ENCODE measurements at regions not wholly inside any gene's neighbourhood (a gene's known extent, or its start where the extent isn't known, plus 50 kb on each side); places are given as distances from the start of the nearest gene placed in this dataset.
"Not testable (repeated sequence)": the region's sequence is repeated elsewhere in the genome, so short reads cannot be mapped to it uniquely, and the experiment has no call there.

DNA sequence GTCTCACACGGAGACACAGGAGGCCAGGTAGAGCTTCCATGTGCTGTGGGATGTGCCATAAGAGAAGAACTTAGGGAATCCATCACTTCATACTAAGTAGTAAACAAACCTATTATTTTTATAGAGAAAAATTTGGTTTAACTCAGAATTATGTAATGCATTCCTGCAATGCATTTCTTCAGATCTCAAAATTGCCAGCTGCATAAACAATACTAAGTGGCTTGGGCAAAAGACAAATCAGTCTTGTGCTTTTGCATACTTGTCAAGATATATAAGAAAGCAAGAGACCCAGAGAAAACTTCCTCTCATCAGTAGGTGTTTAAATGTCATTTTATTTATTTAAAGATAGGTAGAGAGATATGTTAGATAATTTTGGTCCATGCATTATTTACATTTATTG, 382.1 kb upstream of the CTSO start:
- in situ Hi-C loops (cut with HindIII; ENCODE audit: low pct_unique_long_range_greater_than_20kb, low sequenced_read_pairs), result no loop called here

GRCh38 chr4:156330436-156331031, 376.9 kb upstream of the CTSO start:
- DNase-seq (ENCODE audit: low read depth, low spot score), result no peak
- in situ Hi-C loops (cut with HindIII; ENCODE audit: low pct_unique_long_range_greater_than_20kb, low sequenced_read_pairs), result no loop called here

More for the DNA sequence above, 382.1 kb upstream of the CTSO start:
- no peak for DNase-seq (ENCODE audit: low read depth, low spot score)

DNA sequence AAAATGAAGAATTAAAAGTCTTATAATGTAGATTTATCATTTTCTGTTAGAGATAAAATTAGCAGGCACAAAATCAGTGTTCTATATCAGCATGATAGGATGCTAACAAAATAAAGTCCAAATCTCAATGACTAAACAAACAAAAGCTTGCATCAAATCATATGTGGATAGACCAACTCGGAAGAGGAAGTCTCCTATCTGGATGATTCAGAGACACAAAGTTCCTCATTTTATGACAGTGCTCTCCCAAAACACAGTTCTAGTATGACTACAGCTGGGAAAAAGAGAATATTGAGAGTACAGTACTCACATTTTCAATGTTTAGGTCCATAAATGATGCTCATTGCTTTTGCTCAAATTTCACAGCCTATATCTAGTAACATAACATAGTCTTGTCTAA, 376.1 kb upstream of the CTSO start:
- DNase-seq (ENCODE audit: low read depth, low spot score), result no peak
- in situ Hi-C loops (cut with HindIII; ENCODE audit: low pct_unique_long_range_greater_than_20kb, low sequenced_read_pairs), result no loop called here

DNA sequence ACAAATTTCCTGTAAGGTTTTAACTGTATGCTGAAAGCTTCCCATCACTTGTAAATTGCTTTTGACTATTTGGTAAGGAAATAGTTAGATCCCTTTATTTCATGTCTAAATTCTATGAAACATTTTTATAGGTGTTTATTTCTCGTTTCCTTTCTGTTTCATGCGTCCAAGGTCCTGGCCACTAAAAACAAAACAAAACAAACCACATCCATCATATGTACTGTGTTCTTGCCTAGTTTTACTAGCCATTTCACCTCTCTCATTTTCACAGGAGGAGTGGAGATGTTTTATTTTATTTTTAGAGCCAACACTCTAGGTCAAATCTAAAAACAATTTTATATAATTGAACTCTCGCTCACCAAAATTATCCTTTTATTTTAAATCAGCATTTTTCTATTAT, 375.2 kb upstream of the CTSO start:
- in situ Hi-C loops (cut with HindIII; ENCODE audit: low pct_unique_long_range_greater_than_20kb, low sequenced_read_pairs), result no loop called here
- DNase-seq (ENCODE audit: low read depth, low spot score), result no peak

- in situ Hi-C loops (cut with HindIII; ENCODE audit: low pct_unique_long_range_greater_than_20kb, low sequenced_read_pairs), result no loop called here
- DNase-seq (ENCODE audit: low read depth, low spot score), result no peak
Observed at GRCh38 chr4:156326246-156326645, 372.6 kb upstream of the CTSO start.

DNA sequence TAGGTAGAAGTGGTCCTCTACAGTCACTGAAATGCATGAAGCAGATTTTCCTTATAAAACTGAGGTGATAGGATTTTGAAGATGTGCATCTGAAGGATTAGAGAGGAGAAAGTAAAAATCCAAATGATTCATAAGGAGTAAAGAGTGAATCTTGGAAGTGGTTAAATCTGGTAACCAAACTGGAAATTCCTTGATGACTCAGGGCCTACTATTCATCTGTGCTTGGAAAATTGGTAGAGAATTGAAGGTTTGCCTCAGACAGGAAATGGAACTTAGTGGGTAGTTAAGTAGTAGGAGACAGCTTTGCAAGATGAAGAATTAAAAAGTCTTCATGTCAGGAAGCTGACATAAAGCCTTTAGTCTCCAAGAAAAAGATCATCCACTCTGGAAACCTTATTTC, 368.9 kb upstream of the CTSO start:
- in situ Hi-C loops (cut with HindIII; ENCODE audit: low pct_unique_long_range_greater_than_20kb, low sequenced_read_pairs), result no loop called here
- no peak for DNase-seq (ENCODE audit: low read depth, low spot score)

- in situ Hi-C loops (cut with HindIII; ENCODE audit: low pct_unique_long_range_greater_than_20kb, low sequenced_read_pairs), result no loop called here
- no peak for DNase-seq (ENCODE audit: low read depth, low spot score)
Observed at GRCh38 chr4:156321203-156321602, 367.5 kb upstream of the CTSO start.

- in situ Hi-C loops (cut with HindIII; ENCODE audit: low pct_unique_long_range_greater_than_20kb, low sequenced_read_pairs), result no loop called here
- DNase-seq (ENCODE audit: low read depth, low spot score), result no peak
Observed at GRCh38 chr4:156313497-156313896, 359.8 kb upstream of the CTSO start.

- in situ Hi-C loops (cut with HindIII; ENCODE audit: low pct_unique_long_range_greater_than_20kb, low sequenced_read_pairs), result no loop called here
- DNase-seq (ENCODE audit: low read depth, low spot score), result no peak
Observed at GRCh38 chr4:156312261-156312847, 358.7 kb upstream of the CTSO start.

GRCh38 chr4:156309031-156309430, 355.4 kb upstream of the CTSO start:
- in situ Hi-C loops (cut with HindIII; ENCODE audit: low pct_unique_long_range_greater_than_20kb, low sequenced_read_pairs), result no loop called here
- DNase-seq (ENCODE audit: low read depth, low spot score), result no peak

DNA sequence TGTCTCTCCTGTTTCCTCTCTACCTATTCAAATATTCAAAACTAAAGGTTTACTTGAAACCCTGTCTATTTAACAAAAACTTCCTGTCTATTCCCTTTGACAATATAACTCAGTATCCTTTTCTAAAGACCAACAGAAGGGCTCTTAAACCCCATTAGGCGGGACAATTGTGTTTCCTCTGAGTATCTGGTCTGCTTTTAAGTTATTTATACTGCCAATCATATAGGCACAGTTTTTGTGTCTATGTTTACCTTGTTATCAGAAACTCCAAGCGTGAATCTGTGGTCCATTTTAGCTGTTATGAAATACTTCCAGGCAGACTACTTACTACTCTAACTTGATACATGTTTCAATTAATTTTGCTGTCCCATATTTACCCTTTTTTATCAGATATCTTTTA, 350.0 kb upstream of the CTSO start:
- no peak for DNase-seq (ENCODE audit: low read depth, low spot score)
- in situ Hi-C loops (cut with HindIII; ENCODE audit: low pct_unique_long_range_greater_than_20kb, low sequenced_read_pairs), result no loop called here

GRCh38 chr4:156298230-156298629, 344.6 kb upstream of the CTSO start:
- in situ Hi-C loops (cut with HindIII; ENCODE audit: low pct_unique_long_range_greater_than_20kb, low sequenced_read_pairs), result no loop called here

GRCh38 chr4:156295676-156296195, 342.1 kb upstream of the CTSO start:
- DNase-seq (ENCODE audit: low read depth, low spot score), result no peak
- in situ Hi-C loops (cut with HindIII; ENCODE audit: low pct_unique_long_range_greater_than_20kb, low sequenced_read_pairs), result no loop called here

More at GRCh38 chr4:156298230-156298629, 344.6 kb upstream of the CTSO start:
- DNase-seq (ENCODE audit: low read depth, low spot score), result no peak

DNA sequence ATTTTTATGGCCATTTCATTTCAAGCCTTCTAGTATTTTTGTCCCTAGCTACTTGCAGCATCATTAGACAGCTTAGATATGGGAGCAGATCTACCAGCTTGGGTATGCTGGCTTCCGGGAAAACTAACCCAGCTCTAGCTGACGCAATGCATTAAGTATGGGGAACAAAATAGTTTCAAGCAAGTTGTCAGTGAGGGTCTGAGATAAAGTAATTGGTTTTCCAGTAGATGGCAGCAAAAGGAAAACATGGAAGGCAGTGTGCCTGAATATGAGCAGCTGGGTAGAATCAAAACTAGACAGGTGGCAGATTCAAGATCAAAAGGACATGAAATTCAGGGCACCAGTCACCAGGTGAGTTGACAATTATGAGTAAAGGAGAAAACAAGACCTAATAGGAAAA, 340.9 kb upstream of the CTSO start:
- in situ Hi-C loops (cut with HindIII; ENCODE audit: low pct_unique_long_range_greater_than_20kb, low sequenced_read_pairs), result no loop called here
- peak; percentile 70 for DNase-seq (ENCODE audit: low read depth, low spot score)

DNA sequence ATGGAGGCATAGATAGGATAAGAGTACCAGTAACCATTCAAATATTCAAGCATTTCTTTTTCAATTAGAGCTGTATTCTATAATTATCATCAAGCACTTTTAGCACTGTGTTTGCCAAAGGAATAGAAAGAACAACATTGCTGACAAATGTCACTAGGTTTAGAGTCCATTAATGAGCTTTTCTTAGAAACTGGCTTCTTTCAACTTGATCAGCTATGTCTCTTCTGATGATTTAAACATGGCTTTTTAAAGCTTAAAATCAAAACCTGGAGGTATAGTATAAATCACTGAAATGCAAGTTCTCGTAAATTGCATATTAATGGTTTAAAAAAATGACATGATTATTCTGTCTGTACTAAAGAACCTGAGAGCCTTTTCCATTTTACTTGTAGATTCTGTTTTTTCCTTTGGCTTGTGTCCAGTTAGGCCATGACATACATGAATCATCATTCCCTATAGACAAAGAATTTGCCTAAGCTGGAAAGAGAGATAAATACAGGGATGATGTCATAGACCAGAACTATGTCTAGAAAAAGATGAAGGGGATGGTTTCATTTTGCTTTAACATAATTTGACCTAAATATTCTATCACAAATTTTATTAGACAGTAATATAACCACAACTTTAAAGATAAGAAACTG, 340.1 kb upstream of the CTSO start:
- in situ Hi-C loops (cut with HindIII; ENCODE audit: low pct_unique_long_range_greater_than_20kb, low sequenced_read_pairs), result no loop called here
- no peak for DNase-seq (ENCODE audit: low read depth, low spot score)

DNA sequence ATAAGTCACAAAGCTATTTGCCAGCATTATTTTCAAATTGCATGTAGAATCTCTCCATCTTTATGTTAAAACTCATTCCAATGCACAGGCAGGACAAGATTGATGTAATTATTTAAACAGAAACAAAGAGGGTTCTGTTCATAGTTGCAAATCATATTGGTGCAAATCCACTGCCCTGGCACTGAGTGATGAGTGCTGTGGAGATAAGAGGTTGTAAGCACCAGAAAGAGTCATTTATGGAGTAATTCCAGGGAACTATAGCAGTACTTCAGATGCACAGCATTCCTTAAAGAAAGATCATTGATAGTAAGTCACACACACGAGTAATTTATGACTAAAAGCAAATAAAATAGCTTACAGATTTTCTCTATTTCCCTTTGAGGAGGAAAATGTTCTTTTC, 337.7 kb upstream of the CTSO start:
- DNase-seq (ENCODE audit: low read depth, low spot score), result no peak
- in situ Hi-C loops (cut with HindIII; ENCODE audit: low pct_unique_long_range_greater_than_20kb, low sequenced_read_pairs), result no loop called here

DNA sequence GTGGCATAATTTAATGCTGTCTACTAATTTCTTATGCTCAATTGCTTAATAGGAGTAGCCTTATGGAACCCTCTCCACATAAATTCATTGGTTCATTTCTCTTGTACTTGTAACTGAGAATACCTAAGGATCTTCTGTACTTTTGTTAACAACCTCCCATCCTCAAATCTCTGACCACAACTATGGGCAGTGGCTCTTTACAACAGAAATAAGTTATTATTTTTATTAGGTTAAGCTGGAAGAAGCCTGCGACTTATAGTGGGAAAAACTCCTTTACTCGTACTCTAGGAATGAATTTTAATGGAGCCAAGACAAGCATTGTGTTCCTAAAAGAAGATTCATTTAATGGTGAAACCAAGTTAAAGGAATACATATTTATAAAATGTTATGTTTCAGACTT, 337.1 kb upstream of the CTSO start:
- in situ Hi-C loops (cut with HindIII; ENCODE audit: low pct_unique_long_range_greater_than_20kb, low sequenced_read_pairs), result no loop called here
- DNase-seq (ENCODE audit: low read depth, low spot score), result no peak

DNA sequence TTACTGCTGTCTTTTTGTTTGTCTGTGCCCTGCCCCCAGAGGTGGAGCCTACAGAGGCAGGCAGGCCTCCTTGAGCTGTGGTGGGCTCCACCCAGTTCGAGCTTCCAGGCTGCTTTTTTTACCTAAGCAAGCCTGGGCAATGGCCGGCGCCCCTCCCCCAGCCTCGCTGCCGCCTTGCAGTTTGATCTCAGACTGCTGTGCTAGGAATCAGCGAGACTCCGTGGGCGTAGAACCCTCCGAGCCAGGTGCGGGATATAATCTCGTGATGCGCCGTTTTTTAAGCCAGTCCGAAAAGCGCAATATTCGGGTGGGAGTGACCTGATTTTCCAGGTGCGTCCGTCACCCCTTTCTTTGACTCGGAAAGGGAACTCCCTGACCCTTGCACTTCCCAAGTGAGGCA, 336.4 kb upstream of the CTSO start:
- DNase-seq (ENCODE audit: low read depth, low spot score); in situ Hi-C loops (cut with HindIII; ENCODE audit: low pct_unique_long_range_greater_than_20kb, low sequenced_read_pairs): not testable (repeated sequence)

GRCh38 chr4:156280686-156281085, 327.0 kb upstream of the CTSO start:
- in situ Hi-C loops (cut with HindIII; ENCODE audit: low pct_unique_long_range_greater_than_20kb, low sequenced_read_pairs), result no loop called here
- DNase-seq (ENCODE audit: low read depth, low spot score), result no peak
